ENCODE measurements at regions not wholly inside any gene's neighbourhood (a gene's known extent, or its start where the extent isn't known, plus 50 kb on each side); places are given as distances from the start of the nearest gene placed in this dataset.

DNA sequence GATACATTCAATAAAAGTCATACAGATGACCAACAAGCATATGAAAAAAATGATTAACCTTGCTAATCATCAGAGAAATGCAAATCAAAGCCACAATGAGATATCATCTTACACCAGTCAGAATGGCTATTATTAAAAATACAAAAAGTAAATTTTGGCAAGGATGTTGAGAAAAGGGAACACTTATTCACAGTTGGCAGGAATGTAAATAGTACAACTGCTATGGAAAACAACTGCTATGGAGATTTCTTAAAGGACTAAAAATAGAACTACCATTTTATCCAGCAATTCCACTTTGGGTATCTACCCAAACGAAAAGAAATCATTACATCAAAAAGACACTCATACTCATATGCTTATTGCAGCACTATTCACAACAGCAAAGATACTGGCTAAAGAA, 1121.8 kb downstream of the TBL1XR1 start:
- intact Hi-C loops (cut with DNase I), result no loop called here
- Histone ChIP-seq H3K36me3 (no peaks in the 10 kb centered on the region), H3K27ac (no peak overlapping the region), H3K4me1 (no peaks in the 10 kb centered on the region), H3K27me3 (no peaks in the 10 kb centered on the region), H3K9me3 (peaks cover 0 to 6% (median 0%) of the 10 kb centered on the region in 11 donors), H3K4me3 (no peak overlapping the region)
- TF ChIP-seq, protein P1, sequence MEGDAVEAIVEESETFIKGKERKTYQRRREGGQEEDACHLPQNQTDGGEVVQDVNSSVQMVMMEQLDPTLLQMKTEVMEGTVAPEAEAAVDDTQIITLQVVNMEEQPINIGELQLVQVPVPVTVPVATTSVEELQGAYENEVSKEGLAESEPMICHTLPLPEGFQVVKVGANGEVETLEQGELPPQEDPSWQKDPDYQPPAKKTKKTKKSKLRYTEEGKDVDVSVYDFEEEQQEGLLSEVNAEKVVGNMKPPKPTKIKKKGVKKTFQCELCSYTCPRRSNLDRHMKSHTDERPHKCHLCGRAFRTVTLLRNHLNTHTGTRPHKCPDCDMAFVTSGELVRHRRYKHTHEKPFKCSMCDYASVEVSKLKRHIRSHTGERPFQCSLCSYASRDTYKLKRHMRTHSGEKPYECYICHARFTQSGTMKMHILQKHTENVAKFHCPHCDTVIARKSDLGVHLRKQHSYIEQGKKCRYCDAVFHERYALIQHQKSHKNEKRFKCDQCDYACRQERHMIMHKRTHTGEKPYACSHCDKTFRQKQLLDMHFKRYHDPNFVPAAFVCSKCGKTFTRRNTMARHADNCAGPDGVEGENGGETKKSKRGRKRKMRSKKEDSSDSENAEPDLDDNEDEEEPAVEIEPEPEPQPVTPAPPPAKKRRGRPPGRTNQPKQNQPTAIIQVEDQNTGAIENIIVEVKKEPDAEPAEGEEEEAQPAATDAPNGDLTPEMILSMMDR (IDR thresholded peaks at IDR 0.05), result no peak
- DNase-seq, result no peak
- 30 to 33% methylated on average over 1 of the region's 1 CpG for WGBS, 2 donors
- no peak for ATAC-seq

DNA sequence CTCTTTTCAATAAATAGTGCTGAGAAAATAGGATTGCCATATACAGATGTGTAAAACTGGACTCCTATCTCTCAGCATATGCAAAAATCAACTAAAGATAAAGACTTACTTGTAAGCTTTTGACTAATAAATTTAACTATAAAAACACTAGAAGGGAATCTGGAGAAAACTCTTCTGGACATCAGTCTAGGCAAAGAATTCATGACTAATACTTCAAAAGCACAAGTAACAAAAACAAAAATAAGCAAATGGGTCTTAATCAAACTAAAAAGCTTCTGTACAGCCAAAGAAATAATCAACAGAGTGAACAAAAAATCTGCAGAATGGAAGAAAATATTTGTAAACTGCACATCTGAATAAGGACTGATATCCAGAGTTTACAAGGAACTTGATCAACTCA, 1122.2 kb downstream of the TBL1XR1 start:
- TF ChIP-seq, protein P1 (IDR thresholded peaks at IDR 0.05), result no peak
- intact Hi-C loops (cut with DNase I), result no loop called here
- H3K4me3 ChIP-seq, result no peak overlapping the region
- no peaks in the 10 kb centered on the region for H3K27me3 ChIP-seq
- H3K27ac ChIP-seq, result no peak overlapping the region
- DNase-seq, result no peak
- H3K9me3 ChIP-seq, result peaks cover 0 to 6% (median 0%) of the 10 kb centered on the region in 11 donors
- no peak for ATAC-seq
- H3K36me3 ChIP-seq, result no peaks in the 10 kb centered on the region
- H3K4me1 ChIP-seq, result no peaks in the 10 kb centered on the region

DNA sequence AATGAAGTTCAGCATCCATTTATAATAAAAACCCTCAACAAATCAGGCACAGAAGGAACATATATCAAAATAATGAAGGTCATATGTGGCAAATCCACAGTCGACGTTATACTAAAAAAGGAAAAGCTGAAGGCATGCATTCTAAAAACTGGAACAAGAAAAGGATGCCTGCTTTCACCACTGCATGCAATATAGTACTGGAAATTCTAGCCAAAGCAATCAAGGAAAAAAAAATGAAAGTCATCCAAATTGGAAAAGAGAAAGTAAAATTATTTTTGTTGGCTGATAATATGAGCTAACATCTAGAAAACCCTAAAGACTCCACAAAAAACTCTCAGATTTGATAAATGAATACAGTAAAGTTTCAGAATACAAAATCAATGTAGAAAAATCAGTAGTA, 1123.2 kb downstream of the TBL1XR1 start:
- intact Hi-C loops (cut with DNase I), result no loop called here
- TF ChIP-seq, protein P1 (IDR thresholded peaks at IDR 0.05), result no peak
- DNase-seq (no peak), ATAC-seq (no peak)
- H3K9me3 ChIP-seq, result peaks cover 0 to 6% (median 0%) of the 10 kb centered on the region in 11 donors
- no peak overlapping the region for H3K27ac ChIP-seq
- no peak overlapping the region for H3K4me3 ChIP-seq
- H3K36me3 ChIP-seq, result no peaks in the 10 kb centered on the region
- no peaks in the 10 kb centered on the region for H3K4me1 ChIP-seq
- 56 to 83% methylated on average over 2 of the region's 2 CpGs for WGBS, 2 donors
- no peaks in the 10 kb centered on the region for H3K27me3 ChIP-seq

DNA sequence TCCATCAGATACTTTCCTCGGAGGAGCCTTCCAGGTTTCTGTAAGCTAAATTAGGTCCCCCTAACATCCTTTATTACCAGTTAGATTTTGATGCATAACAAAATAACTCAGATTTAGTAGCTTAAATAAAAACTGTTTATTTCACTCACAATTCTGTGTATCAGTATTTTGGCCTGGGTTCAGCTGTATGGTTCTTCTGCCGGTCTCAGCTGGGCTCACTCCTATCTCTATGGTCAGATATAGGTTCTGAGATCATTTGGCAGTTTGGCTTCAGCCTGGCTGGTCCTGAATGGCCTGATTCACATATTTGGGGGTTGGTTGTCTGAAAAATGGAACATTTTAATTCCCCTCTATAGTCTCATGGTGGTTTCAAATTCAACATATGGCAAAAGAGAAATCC, 1125.3 kb downstream of the TBL1XR1 start:
- DNase-seq, result no peak
- no peaks in the 10 kb centered on the region for H3K4me1 ChIP-seq
- peaks cover 0 to 13% (median 0%) of the 10 kb centered on the region in 11 donors for H3K9me3 ChIP-seq
- no peaks in the 10 kb centered on the region for H3K27me3 ChIP-seq
- no peak overlapping the region for H3K4me3 ChIP-seq
- no peak for ATAC-seq
- TF ChIP-seq, protein P1 (IDR thresholded peaks at IDR 0.05), result no peak
- no peak overlapping the region for H3K27ac ChIP-seq
- H3K36me3 ChIP-seq, result no peaks in the 10 kb centered on the region
- intact Hi-C loops (cut with DNase I), result no loop called here
- WGBS, 2 donors, result 62 to 86% methylated on average over 2 of the region's 2 CpGs

DNA sequence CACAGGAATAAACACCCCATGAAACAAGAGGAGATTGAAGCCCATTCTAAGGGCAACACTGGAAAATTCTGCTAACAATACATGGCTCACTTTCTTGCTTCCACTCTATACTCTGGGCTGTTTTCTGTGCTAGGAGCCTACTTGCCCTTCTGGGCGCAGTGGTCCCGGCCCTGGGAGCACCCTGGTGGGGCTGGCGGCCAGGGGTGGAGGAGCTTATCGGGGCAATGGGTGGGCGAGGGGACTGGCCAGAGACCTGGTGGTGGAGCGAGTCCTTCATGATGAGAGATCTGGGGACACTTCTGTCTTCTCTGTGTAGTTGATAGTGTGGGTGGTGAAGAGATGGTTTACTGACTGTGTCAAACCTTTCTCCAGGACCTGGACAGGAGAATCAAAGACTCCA, 1128.5 kb downstream of the TBL1XR1 start:
- H3K27ac ChIP-seq, result no peak overlapping the region
- H3K4me1 ChIP-seq, result no peaks in the 10 kb centered on the region
- no peak overlapping the region for H3K4me3 ChIP-seq
- 81 to 89% methylated on average over 6 of the region's 6 CpGs for WGBS, 2 donors
- DNase-seq (no peak), ATAC-seq (no peak)
- peaks cover 0 to 13% (median 0%) of the 10 kb centered on the region in 11 donors for H3K9me3 ChIP-seq
- no peaks in the 10 kb centered on the region for H3K27me3 ChIP-seq
- intact Hi-C loops (cut with DNase I), result no loop called here
- H3K36me3 ChIP-seq, result no peaks in the 10 kb centered on the region
- TF ChIP-seq, protein P1 (IDR thresholded peaks at IDR 0.05), result no peak

Measured in heart right ventricle (tissue), 16 donors.